Activated CD4-positive, CD25-positive, alpha-beta regulatory T cell (primary cell): ENCODE measurements at regions not wholly inside any gene's neighbourhood (a gene's known extent, or its start where the extent isn't known, plus 50 kb on each side); places are given as distances from the start of the nearest gene placed in this dataset.
A peak's percentile ranks its signal among the peaks of the same experiment; 100 is the strongest.

Experiments
- DNase-seq, 4 experiments: peaks; one replicate each; lab custom pipeline; 2025; lab: John Stamatoyannopoulos, UW

- peak; percentile 5 to 45 (median 10) for DNase-seq
These were observed 61.5 kb downstream of the TBXT start for GRCh38 chr6:166106076-166106686.

GRCh38 chr6:166105341-166106075, 62.1 kb downstream of the TBXT start:
- no peak for DNase-seq

- no peak for DNase-seq
These were observed 62.8 kb downstream of the TBXT start for GRCh38 chr6:166104872-166105271.

GRCh38 chr6:166104107-166104506, 63.5 kb downstream of the TBXT start:
- no peak for DNase-seq

GRCh38 chr6:166101819-166102419, 65.7 kb downstream of the TBXT start:
- DNase-seq = no peak

GRCh38 chr6:166097914-166098522, 69.6 kb downstream of the TBXT start:
- peak; percentile 3 to 35 (median 10) for DNase-seq

GRCh38 chr6:166087852-166088251, 79.8 kb downstream of the TBXT start:
- no peak for DNase-seq

GRCh38 chr6:166087246-166087645, 80.4 kb downstream of the TBXT start:
- no peak for DNase-seq

GRCh38 chr6:166085500-166085899, 82.2 kb downstream of the TBXT start:
- DNase-seq = no peak

- DNase-seq = no peak
These were observed 82.7 kb downstream of the TBXT start for GRCh38 chr6:166084951-166085350.

- DNase-seq = no peak
These were observed 87.8 kb downstream of the TBXT start for GRCh38 chr6:166079841-166080240.

- no peak for DNase-seq
These were observed 89.4 kb downstream of the TBXT start for GRCh38 chr6:166078294-166078693.

- DNase-seq = no peak
These were observed 91.0 kb downstream of the TBXT start for GRCh38 chr6:166076625-166077024.

GRCh38 chr6:166075925-166076324, 91.7 kb downstream of the TBXT start:
- no peak for DNase-seq

- no peak for DNase-seq
These were observed 92.5 kb downstream of the TBXT start for GRCh38 chr6:166075186-166075585.

- DNase-seq = no peak
These were observed 94.6 kb downstream of the TBXT start for GRCh38 chr6:166073082-166073481.

GRCh38 chr6:166068768-166069167, 98.9 kb downstream of the TBXT start:
- DNase-seq = no peak

- no peak for DNase-seq
These were observed 109.4 kb downstream of the TBXT start for GRCh38 chr6:166058064-166058739.

- no peak for DNase-seq
These were observed 110.2 kb downstream of the TBXT start for GRCh38 chr6:166057431-166057830.

- DNase-seq = no peak
These were observed 111.0 kb downstream of the TBXT start for GRCh38 chr6:166056637-166057036.

- no peak for DNase-seq
These were observed 111.8 kb downstream of the TBXT start for GRCh38 chr6:166055801-166056200.

- DNase-seq = no peak
These were observed 114.8 kb downstream of the TBXT start for GRCh38 chr6:166052837-166053236.
